GM12878 (cell line): ENCODE measurements at regions not wholly inside any gene's neighbourhood (a gene's known extent, or its start where the extent isn't known, plus 50 kb on each side); places are given as distances from the start of the nearest gene placed in this dataset.

Experiments used
- ATAC-seq: fragments of 200-7000 bp; cut with Tn5 transposase; 3 replicates; pipeline ENCODE4 v1.9.1; 2020; ENCODE audit warnings: mild to moderate bottlenecking, moderate library complexity
- BruUV-seq: library from RNA; stranded (reverse); fragments of 400-500 nt; replicated peaks from 2 replicates; lab custom pipeline; 2021; lab: Mats Ljungman, UMichigan
- CTCF ChIA-PET: fragments of 300-600 bp; sonication (Branson Sonifier 250); formaldehyde crosslinking; extraction: SDS; loops from one replicate; lab custom pipeline; 2021; ENCODE audit warnings: inconsistent platforms; lab: Yijun Ruan, JAX
- POLR2A ChIA-PET: fragments of 350-600 bp; formaldehyde crosslinking; extraction: SDS; loops from one replicate; lab custom pipeline; 2021; ENCODE audit warnings: inconsistent platforms; lab: Charles Lee
- RAD21 ChIA-PET: fragments of 300-600 bp; sonication (Branson Sonifier 250); formaldehyde crosslinking; loops from one replicate; lab custom pipeline; 2023; ENCODE audit warnings: antibody characterized with exemption; ENCODE audit not compliant: unreplicated experiment; lab: Charles Lee
- SMC1A ChIA-PET: fragments of 300-600 bp; sonication (Branson Sonifier 250); formaldehyde crosslinking; loops from one replicate; lab custom pipeline; 2023; ENCODE audit not compliant: unreplicated experiment, uncharacterized antibody; lab: Charles Lee
- DNase-seq: peaks from one replicate; pipeline ENCODE4 v3.0.0-alpha.2; 2011; ENCODE audit warnings: low read depth, low spot score
- FAIRE-seq: peaks from 3 replicates; lab custom pipeline; 2011; peaks lifted over from hg19 to GRCh38; lab: Jason Lieb, UNC
- H2AFZ ChIP-seq: 2 replicates; pipeline ENCODE4 v1.6.0; 2011; ENCODE audit warnings: low read depth, low read length, control low read depth; ENCODE audit not compliant: control insufficient read depth
- H3K27ac ChIP-seq: 2 replicates; pipeline ENCODE4 v1.5.1; 2011; ENCODE audit warnings: control low read depth; ENCODE audit not compliant: control insufficient read depth, insufficient read depth
- H3K27me3 ChIP-seq, 2 experiments: replicated peaks in 1 of 2; 2 replicates each; pipeline versions ENCODE4 v1.6.0 to v1.6.1; 2011; ENCODE audit warnings: low read length in 1 of 2; ENCODE audit not compliant: control insufficient read depth in 2 of 2, insufficient read depth in 2 of 2
- H3K36me3 ChIP-seq, 2 experiments: 2 replicates each; pipeline ENCODE4 v1.5.1; 2011; ENCODE audit warnings: low read length in 1 of 2; ENCODE audit not compliant: control insufficient read depth in 2 of 2, insufficient read depth in 2 of 2
- H3K4me1 ChIP-seq: 2 replicates; pipeline ENCODE4 v1.6.1; 2011; ENCODE audit warnings: mild to moderate bottlenecking, low read length, moderate library complexity, mixed read lengths; ENCODE audit not compliant: control insufficient read depth, insufficient read depth
- H3K4me2 ChIP-seq: 2 replicates; pipeline ENCODE4 v1.6.0; 2011; ENCODE audit warnings: control low read depth; ENCODE audit not compliant: control insufficient read depth, insufficient read depth
- H3K4me3 ChIP-seq: fragments of 200-600 bp; sonication (generic); 2 replicates; pipeline ENCODE4 v1.5.1; 2016
- H3K79me2 ChIP-seq: 2 replicates; pipeline ENCODE4 v1.6.0; 2011; ENCODE audit warnings: low read length; ENCODE audit not compliant: control insufficient read depth, insufficient read depth
- H3K9ac ChIP-seq: 2 replicates; pipeline ENCODE4 v1.8.0; 2011; ENCODE audit warnings: low read length, control low read depth, mixed read lengths; ENCODE audit not compliant: control insufficient read depth, insufficient read depth
- H3K9me3 ChIP-seq: replicated peaks from 3 replicates; pipeline ENCODE4 v1.5.1; 2011; ENCODE audit warnings: mild to moderate bottlenecking, low read length; ENCODE audit not compliant: control insufficient read depth, insufficient read depth
- H4K20me1 ChIP-seq: 2 replicates; pipeline ENCODE4 v1.6.0; 2011; ENCODE audit not compliant: control insufficient read depth, insufficient read depth
- CEBPZ ChIP-seq: fragments of 150-350 bp; IDR thresholded peaks from 2 replicates; pipeline ENCODE4 v1.6.1; 2016; ENCODE audit warnings: low read depth, low read length
- EP300 ChIP-seq, 2 experiments: fragments of 150-350 bp in 1 of 2; IDR thresholded peaks; 2 replicates each; pipeline ENCODE4 v1.6.1; 2011 to 2012; ENCODE audit warnings: low read depth in 2 of 2, low read length in 2 of 2, borderline replicate concordance in 1 of 2, improper control_type of control experiment in 1 of 2, inconsistent platforms in 1 of 2; ENCODE audit not compliant: control insufficient read depth in 1 of 2
- HCFC1 ChIP-seq: fragments of 150-350 bp; IDR thresholded peaks from 2 replicates; pipeline ENCODE4 v1.6.1; 2014; ENCODE audit warnings: low read length
- JUND ChIP-seq: IDR thresholded peaks from 2 replicates; pipeline ENCODE4 v1.6.1; 2012; ENCODE audit warnings: low read depth, mild to moderate bottlenecking, low read length, improper control_type of control experiment, moderate library complexity
- NBN ChIP-seq: fragments of 450-650 bp; IDR thresholded peaks from 2 replicates; pipeline ENCODE4 v1.6.1; 2016
- SMC3 ChIP-seq: IDR thresholded peaks from 2 replicates; pipeline ENCODE4 v1.6.1; 2011; ENCODE audit warnings: low read length, improper control_type of control experiment, borderline replicate concordance
- TBL1XR1 ChIP-seq: IDR thresholded peaks from 2 replicates; pipeline ENCODE4 v1.6.1; 2012; ENCODE audit warnings: low read depth, low read length, improper control_type of control experiment
- TCF7 ChIP-seq: IDR thresholded peaks from 2 replicates; pipeline ENCODE4 v1.6.1; 2014; ENCODE audit warnings: antibody characterized with exemption, borderline replicate concordance
- WGBS: methylation state at CpG from one replicate; pipeline ENCODE4 v1.1.6; 2016; ENCODE audit warnings: low lambda C conversion rate; ENCODE audit not compliant: insufficient replicate concordance, insufficient coverage; ENCODE audit errors: missing lambda C conversion rate; 5-methylcytosine and 5-hydroxymethylcytosine counted together
- in situ Hi-C: fragments of 300-500 bp; cut with MboI; formaldehyde crosslinking; loops from 9 replicates; pipeline ENCODE4 v1.14.3; 2018; ENCODE audit warnings: mixed read lengths
- intact Hi-C: fragments of 100-400 bp; cut with micrococcal nuclease; formaldehyde crosslinking; loops from one replicate; pipeline ENCODE4 v1.14.2; 2022; ENCODE audit not compliant: unreplicated experiment

GRCh38 chr5:6850106-6850432 lies 136.8 kb downstream of the TENT4A start:
- Histone ChIP-seq H3K9ac (no peak overlapping the region), H3K27me3 (no peaks in the 10 kb centered on the region), H4K20me1 (no peaks in the 10 kb centered on the region), H3K36me3 (no peaks in the 10 kb centered on the region), H2AFZ (no peak overlapping the region), H3K4me3 (no peak overlapping the region), H3K4me1 (no peaks in the 10 kb centered on the region), H3K27ac (no peak overlapping the region), H3K4me2 (no peak overlapping the region), H3K9me3 (peaks cover 2% of the 10 kb centered on the region; the same call in 1 of the 3 replicates), H3K79me2 (no peaks in the 10 kb centered on the region)
- no peak for TF ChIP-seq HCFC1
- no peak for TF ChIP-seq NBN
- no peak for TF ChIP-seq TBL1XR1
- no peak for TF ChIP-seq TCF7
- no peak for TF ChIP-seq CEBPZ
- no peak for TF ChIP-seq SMC3
- TF ChIP-seq JUND, result no peak
- no peak for TF ChIP-seq EP300 (IDR thresholded peaks at IDR 0.05; ENCODE audit: borderline replicate concordance in 1 of 2, control insufficient read depth in 1 of 2, low read depth in 2 of 2, low read length in 2 of 2)
- BruUV-seq, result no TSS peak
- ChIA-PET CTCF (no interaction called here), RAD21 (no interaction called here), SMC1A (no interaction called here), POLR2A (no interaction called here)
- FAIRE-seq (no peak), DNase-seq (no peak), ATAC-seq (no peak)
- in situ Hi-C loops (no loop called here), intact Hi-C loops (no loop called here)
- WGBS, result 40% methylated on average over 6 of the region's 6 CpGs
